Panc1 (cell line): ENCODE measurements at regions not wholly inside any gene's neighbourhood (a gene's known extent, or its start where the extent isn't known, plus 50 kb on each side); places are given as distances from the start of the nearest gene placed in this dataset.

Experiments used
- ATAC-seq: fragments of 200-7000 bp; cut with Tn5 transposase; 2 replicates; pipeline ENCODE4 v1.9.1; 2020; ENCODE audit warnings: mild to moderate bottlenecking, moderate library complexity
- BruUV-seq: library from RNA; stranded (reverse); fragments of 400-500 nt; replicated peaks from 2 replicates; lab custom pipeline; 2021; lab: Mats Ljungman, UMichigan
- CTCF ChIA-PET: fragments of 300-600 bp; sonication (Branson Sonifier 250); formaldehyde crosslinking; loops from one replicate; lab custom pipeline; 2022; ENCODE audit warnings: antibody characterized with exemption; lab: Charles Lee
- POLR2A ChIA-PET: fragments of 300-600 bp; sonication (Branson Sonifier 250); formaldehyde crosslinking; loops from one replicate; lab custom pipeline; 2022; ENCODE audit warnings: antibody characterized with exemption; lab: Charles Lee
- DNase-seq: peaks from one replicate; pipeline ENCODE4 v3.0.0-alpha.2; 2010; ENCODE audit warnings: low read depth, low spot score
- H3K27ac ChIP-seq: 2 replicates; pipeline ENCODE4 v1.5.1; 2011; ENCODE audit warnings: mild to moderate bottlenecking, low read length, inconsistent platforms
- H3K27me3 ChIP-seq: fragments of 200-500 bp; sonication (Bioruptor generic); 2 replicates; pipeline ENCODE4 v1.6.0; 2014; ENCODE audit warnings: low read length, inconsistent platforms; ENCODE audit not compliant: control insufficient read depth, insufficient read depth
- H3K36me3 ChIP-seq: fragments of 200-500 bp; sonication (Bioruptor generic); 2 replicates; pipeline ENCODE4 v1.5.1; 2014; ENCODE audit warnings: inconsistent platforms, mild to moderate bottlenecking, low read length, moderate library complexity; ENCODE audit not compliant: control insufficient read depth, insufficient read depth
- H3K4me1 ChIP-seq: 2 replicates; pipeline ENCODE4 v1.5.1; 2011; ENCODE audit warnings: inconsistent platforms, mild to moderate bottlenecking, low read length, moderate library complexity; ENCODE audit not compliant: control insufficient read depth, insufficient read depth
- H3K4me3 ChIP-seq, 2 experiments: 2 replicates each; pipeline ENCODE4 v1.5.1; 2011 to 2012; ENCODE audit warnings: low read depth in 2 of 2, low read length in 2 of 2, mild to moderate bottlenecking in 2 of 2, inconsistent platforms in 1 of 2, moderate library complexity in 1 of 2
- H3K9me3 ChIP-seq: fragments of 200-500 bp; sonication (Bioruptor generic); 2 replicates; pipeline ENCODE4 v1.5.1; 2014; ENCODE audit warnings: low read depth, mild to moderate bottlenecking, inconsistent platforms, low read length, moderate library complexity; ENCODE audit not compliant: control insufficient read depth, insufficient read depth
- POLR2AphosphoS5 ChIP-seq: IDR thresholded peaks from 2 replicates; pipeline ENCODE4 v1.6.1; 2012; ENCODE audit warnings: mild to moderate bottlenecking, low read depth, low read length, moderate library complexity
- SIN3A ChIP-seq: IDR thresholded peaks from 2 replicates; pipeline ENCODE4 v1.6.1; 2012; ENCODE audit warnings: low read depth, mild to moderate bottlenecking, low read length, moderate library complexity, borderline replicate concordance; ENCODE audit not compliant: insufficient read depth
- TCF7L2 ChIP-seq: IDR thresholded peaks from 2 replicates; pipeline ENCODE4 v1.6.1; 2011; ENCODE audit warnings: mild to moderate bottlenecking, low read depth, low read length, inconsistent platforms
- in situ Hi-C: cut with HindIII; loops from 2 replicates; pipeline ENCODE4 v1.10.0; 2016; ENCODE audit warnings: low sequenced_read_pairs, low pct_unique_long_range_greater_than_20kb
- intact Hi-C: fragments of 100-400 bp; cut with micrococcal nuclease; formaldehyde crosslinking; loops from one replicate; pipeline ENCODE4 v1.10.0; 2022; ENCODE audit not compliant: unreplicated experiment
- TF ChIP-seq, protein P1 (sequence below): fragments of 450-650 bp; IDR thresholded peaks from 2 replicates; pipeline ENCODE4 v1.5.1; 2017; ENCODE audit warnings: mild to moderate bottlenecking
- TF ChIP-seq, protein P2 (sequence below), 2 experiments: IDR thresholded peaks; 2 replicates each; pipeline ENCODE4 v1.6.1; 2011 to 2012; ENCODE audit warnings: low read depth in 2 of 2, control low read depth in 1 of 2, low read length in 1 of 2, mild to moderate bottlenecking in 1 of 2, moderate library complexity in 1 of 2; ENCODE audit not compliant: insufficient read depth in 1 of 2

DNA sequence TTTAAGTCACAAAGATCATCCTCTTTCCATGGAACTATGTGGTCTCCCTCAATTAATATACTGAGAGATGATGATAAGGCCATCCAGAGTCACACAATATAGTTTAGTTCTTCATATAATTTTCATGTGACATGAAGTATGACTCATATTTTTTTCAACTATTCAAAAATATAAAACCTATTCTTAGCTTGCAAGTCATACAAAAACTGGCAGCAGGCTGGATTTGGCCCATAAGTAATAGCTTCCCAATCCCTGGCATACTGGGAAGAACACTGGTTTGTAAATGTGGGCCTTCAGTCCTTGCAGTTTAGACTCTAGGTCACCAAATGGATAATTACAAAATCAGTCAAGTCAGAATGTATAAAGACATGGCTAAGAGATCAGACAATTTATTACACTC lies 356.6 kb downstream of the PPP1R3A start:
- BruUV-seq: no TSS peak
- ChIA-PET POLR2A (no interaction called here), CTCF (no interaction called here)
- Histone ChIP-seq H3K9me3 (no peaks in the 10 kb centered on the region), H3K27me3 (no peaks in the 10 kb centered on the region), H3K36me3 (no peaks in the 10 kb centered on the region), H3K4me3 (no peak overlapping the region), H3K27ac (no peak overlapping the region), H3K4me1 (no peaks in the 10 kb centered on the region)
- DNase-seq: no peak
- no peak for ATAC-seq
- intact Hi-C loops (no loop called here), in situ Hi-C loops (no loop called here)
- no peak for TF ChIP-seq TCF7L2
- TF ChIP-seq SIN3A: no peak
- no peak for TF ChIP-seq POLR2AphosphoS5
- TF ChIP-seq, protein P1, sequence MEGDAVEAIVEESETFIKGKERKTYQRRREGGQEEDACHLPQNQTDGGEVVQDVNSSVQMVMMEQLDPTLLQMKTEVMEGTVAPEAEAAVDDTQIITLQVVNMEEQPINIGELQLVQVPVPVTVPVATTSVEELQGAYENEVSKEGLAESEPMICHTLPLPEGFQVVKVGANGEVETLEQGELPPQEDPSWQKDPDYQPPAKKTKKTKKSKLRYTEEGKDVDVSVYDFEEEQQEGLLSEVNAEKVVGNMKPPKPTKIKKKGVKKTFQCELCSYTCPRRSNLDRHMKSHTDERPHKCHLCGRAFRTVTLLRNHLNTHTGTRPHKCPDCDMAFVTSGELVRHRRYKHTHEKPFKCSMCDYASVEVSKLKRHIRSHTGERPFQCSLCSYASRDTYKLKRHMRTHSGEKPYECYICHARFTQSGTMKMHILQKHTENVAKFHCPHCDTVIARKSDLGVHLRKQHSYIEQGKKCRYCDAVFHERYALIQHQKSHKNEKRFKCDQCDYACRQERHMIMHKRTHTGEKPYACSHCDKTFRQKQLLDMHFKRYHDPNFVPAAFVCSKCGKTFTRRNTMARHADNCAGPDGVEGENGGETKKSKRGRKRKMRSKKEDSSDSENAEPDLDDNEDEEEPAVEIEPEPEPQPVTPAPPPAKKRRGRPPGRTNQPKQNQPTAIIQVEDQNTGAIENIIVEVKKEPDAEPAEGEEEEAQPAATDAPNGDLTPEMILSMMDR: no peak
- TF ChIP-seq, protein P2, sequence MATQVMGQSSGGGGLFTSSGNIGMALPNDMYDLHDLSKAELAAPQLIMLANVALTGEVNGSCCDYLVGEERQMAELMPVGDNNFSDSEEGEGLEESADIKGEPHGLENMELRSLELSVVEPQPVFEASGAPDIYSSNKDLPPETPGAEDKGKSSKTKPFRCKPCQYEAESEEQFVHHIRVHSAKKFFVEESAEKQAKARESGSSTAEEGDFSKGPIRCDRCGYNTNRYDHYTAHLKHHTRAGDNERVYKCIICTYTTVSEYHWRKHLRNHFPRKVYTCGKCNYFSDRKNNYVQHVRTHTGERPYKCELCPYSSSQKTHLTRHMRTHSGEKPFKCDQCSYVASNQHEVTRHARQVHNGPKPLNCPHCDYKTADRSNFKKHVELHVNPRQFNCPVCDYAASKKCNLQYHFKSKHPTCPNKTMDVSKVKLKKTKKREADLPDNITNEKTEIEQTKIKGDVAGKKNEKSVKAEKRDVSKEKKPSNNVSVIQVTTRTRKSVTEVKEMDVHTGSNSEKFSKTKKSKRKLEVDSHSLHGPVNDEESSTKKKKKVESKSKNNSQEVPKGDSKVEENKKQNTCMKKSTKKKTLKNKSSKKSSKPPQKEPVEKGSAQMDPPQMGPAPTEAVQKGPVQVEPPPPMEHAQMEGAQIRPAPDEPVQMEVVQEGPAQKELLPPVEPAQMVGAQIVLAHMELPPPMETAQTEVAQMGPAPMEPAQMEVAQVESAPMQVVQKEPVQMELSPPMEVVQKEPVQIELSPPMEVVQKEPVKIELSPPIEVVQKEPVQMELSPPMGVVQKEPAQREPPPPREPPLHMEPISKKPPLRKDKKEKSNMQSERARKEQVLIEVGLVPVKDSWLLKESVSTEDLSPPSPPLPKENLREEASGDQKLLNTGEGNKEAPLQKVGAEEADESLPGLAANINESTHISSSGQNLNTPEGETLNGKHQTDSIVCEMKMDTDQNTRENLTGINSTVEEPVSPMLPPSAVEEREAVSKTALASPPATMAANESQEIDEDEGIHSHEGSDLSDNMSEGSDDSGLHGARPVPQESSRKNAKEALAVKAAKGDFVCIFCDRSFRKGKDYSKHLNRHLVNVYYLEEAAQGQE (IDR thresholded peaks at IDR 0.05; ENCODE audit: insufficient read depth in 1 of 2, low read depth in 2 of 2, low read length in 1 of 2): no peak

DNA sequence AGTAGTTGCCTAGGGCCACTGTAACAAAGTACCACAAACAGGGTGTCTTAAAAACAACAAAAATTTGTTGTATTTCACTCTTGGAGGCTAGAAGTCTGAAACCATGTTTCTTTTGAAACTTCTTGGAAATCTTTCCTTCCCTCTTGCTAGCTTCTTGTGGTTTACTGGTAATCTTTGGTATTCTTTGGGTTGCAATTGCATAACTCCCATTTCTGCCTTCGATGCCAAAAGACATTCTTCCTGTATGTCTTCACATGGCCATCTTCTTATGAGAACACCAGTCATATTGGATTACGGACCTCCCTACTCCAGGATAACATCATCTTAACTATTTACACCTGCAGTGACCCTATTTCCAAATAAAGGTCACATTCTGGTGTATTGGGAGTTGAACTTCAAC lies 357.4 kb downstream of the PPP1R3A start:
- Histone ChIP-seq H3K4me3 (no peak overlapping the region), H3K27me3 (no peaks in the 10 kb centered on the region), H3K36me3 (no peaks in the 10 kb centered on the region), H3K9me3 (no peaks in the 10 kb centered on the region), H3K4me1 (no peaks in the 10 kb centered on the region), H3K27ac (no peak overlapping the region)
- no TSS peak for BruUV-seq
- POLR2A ChIA-PET: no interaction called here
- ATAC-seq: no peak
- DNase-seq: no peak
- in situ Hi-C loops: no loop called here
- TF ChIP-seq POLR2AphosphoS5: no peak
- TF ChIP-seq, protein P1: no peak
- TF ChIP-seq, protein P2 (IDR thresholded peaks at IDR 0.05; ENCODE audit: insufficient read depth in 1 of 2, low read depth in 2 of 2, low read length in 1 of 2): no peak
- TF ChIP-seq TCF7L2: no peak
- TF ChIP-seq SIN3A: no peak
- CTCF ChIA-PET: no interaction called here
- intact Hi-C loops: no loop called here
